ENCODE measurements at regions not wholly inside any gene's neighbourhood (a gene's known extent, or its start where the extent isn't known, plus 50 kb on each side); places are given as distances from the start of the nearest gene placed in this dataset.

DNA sequence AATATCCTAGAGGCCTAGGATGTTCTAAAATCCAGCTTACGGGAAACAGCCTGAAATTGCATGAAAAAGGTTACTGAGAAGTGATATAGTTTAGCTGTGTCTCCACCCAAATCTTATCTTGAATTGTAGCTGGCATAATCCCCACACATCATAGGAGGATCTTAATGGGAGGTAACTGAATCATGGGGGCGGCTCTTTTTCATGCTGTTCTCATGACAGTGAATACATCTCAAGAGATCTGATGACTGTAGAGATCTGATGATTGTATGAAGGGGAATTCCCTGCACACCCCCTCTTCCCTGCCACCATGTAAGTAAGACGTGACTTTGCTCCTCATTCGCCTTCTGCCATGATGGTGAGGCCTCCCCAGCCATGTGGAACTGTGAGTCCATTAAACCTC, 385.6 kb upstream of the ID2 start:
- DNase-seq (ENCODE audit: low spot score) = no peak
- H3K9me3 ChIP-seq (ENCODE audit: control insufficient read depth in 4 of 4, low read length in 3 of 4) = no peaks in the 10 kb centered on the region
- H3K27me3 ChIP-seq (ENCODE audit: control insufficient read depth in 4 of 4, insufficient read depth in 4 of 4, low read length in 3 of 4) = no peaks in the 10 kb centered on the region
- H3K36me3 ChIP-seq (ENCODE audit: control insufficient read depth in 4 of 4, insufficient read depth in 3 of 4, low read depth in 1 of 4, low read length in 3 of 4) = no peaks in the 10 kb centered on the region
- H3K4me1 ChIP-seq (ENCODE audit: control insufficient read depth in 4 of 4, insufficient read depth in 4 of 4, low read length in 3 of 4) = no peaks in the 10 kb centered on the region
- WGBS = 97% methylated on average over 4 of the region's 4 CpGs
- H3K9ac ChIP-seq (ENCODE audit: low read depth in 1 of 2, low read length in 2 of 2) = no peak overlapping the region
- no peak overlapping the region for H3K27ac ChIP-seq (ENCODE audit: low read depth in 1 of 2, low read length in 2 of 2)
- no peak overlapping the region for H3K4me3 ChIP-seq (ENCODE audit: low read depth in 1 of 3, low read length in 3 of 3)
- TF ChIP-seq, protein P1, sequence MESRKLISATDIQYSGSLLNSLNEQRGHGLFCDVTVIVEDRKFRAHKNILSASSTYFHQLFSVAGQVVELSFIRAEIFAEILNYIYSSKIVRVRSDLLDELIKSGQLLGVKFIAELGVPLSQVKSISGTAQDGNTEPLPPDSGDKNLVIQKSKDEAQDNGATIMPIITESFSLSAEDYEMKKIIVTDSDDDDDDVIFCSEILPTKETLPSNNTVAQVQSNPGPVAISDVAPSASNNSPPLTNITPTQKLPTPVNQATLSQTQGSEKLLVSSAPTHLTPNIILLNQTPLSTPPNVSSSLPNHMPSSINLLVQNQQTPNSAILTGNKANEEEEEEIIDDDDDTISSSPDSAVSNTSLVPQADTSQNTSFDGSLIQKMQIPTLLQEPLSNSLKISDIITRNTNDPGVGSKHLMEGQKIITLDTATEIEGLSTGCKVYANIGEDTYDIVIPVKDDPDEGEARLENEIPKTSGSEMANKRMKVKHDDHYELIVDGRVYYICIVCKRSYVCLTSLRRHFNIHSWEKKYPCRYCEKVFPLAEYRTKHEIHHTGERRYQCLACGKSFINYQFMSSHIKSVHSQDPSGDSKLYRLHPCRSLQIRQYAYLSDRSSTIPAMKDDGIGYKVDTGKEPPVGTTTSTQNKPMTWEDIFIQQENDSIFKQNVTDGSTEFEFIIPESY (IDR thresholded peaks at IDR 0.05) = no peak
- TF ChIP-seq RAD21 (IDR thresholded peaks at IDR 0.05) = no peak
- TF ChIP-seq EGR1 (IDR thresholded peaks at IDR 0.05; ENCODE audit: low read depth in 2 of 2) = no peak
- TF ChIP-seq NR2F2 (IDR thresholded peaks at IDR 0.05) = no peak
- TF ChIP-seq HNF4G (IDR thresholded peaks at IDR 0.05) = no peak
- no peak for TF ChIP-seq SP1 (IDR thresholded peaks at IDR 0.05)

- Histone ChIP-seq H3K27ac (ENCODE audit: low read depth in 1 of 2, low read length in 2 of 2) (no peak overlapping the region), H3K4me3 (ENCODE audit: low read depth in 1 of 3, low read length in 3 of 3) (no peak overlapping the region), H3K9me3 (ENCODE audit: control insufficient read depth in 4 of 4, low read length in 3 of 4) (no peaks in the 10 kb centered on the region), H3K4me1 (ENCODE audit: control insufficient read depth in 4 of 4, insufficient read depth in 4 of 4, low read length in 3 of 4) (no peaks in the 10 kb centered on the region), H3K9ac (ENCODE audit: low read depth in 1 of 2, low read length in 2 of 2) (no peak overlapping the region), H3K27me3 (ENCODE audit: control insufficient read depth in 4 of 4, insufficient read depth in 4 of 4, low read length in 3 of 4) (no peaks in the 10 kb centered on the region), H3K36me3 (ENCODE audit: control insufficient read depth in 4 of 4, insufficient read depth in 3 of 4, low read depth in 1 of 4, low read length in 3 of 4) (no peaks in the 10 kb centered on the region)
- WGBS = 96% methylated on average over 8 of the region's 8 CpGs
- DNase-seq (ENCODE audit: low spot score) = no peak
- TF ChIP-seq, protein P2, sequence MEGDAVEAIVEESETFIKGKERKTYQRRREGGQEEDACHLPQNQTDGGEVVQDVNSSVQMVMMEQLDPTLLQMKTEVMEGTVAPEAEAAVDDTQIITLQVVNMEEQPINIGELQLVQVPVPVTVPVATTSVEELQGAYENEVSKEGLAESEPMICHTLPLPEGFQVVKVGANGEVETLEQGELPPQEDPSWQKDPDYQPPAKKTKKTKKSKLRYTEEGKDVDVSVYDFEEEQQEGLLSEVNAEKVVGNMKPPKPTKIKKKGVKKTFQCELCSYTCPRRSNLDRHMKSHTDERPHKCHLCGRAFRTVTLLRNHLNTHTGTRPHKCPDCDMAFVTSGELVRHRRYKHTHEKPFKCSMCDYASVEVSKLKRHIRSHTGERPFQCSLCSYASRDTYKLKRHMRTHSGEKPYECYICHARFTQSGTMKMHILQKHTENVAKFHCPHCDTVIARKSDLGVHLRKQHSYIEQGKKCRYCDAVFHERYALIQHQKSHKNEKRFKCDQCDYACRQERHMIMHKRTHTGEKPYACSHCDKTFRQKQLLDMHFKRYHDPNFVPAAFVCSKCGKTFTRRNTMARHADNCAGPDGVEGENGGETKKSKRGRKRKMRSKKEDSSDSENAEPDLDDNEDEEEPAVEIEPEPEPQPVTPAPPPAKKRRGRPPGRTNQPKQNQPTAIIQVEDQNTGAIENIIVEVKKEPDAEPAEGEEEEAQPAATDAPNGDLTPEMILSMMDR (IDR thresholded peaks at IDR 0.05; ENCODE audit: low read depth, low read length, missing input control) = no peak
- TF ChIP-seq HNF4G (IDR thresholded peaks at IDR 0.05) = no peak
- no peak for TF ChIP-seq HNF4A (conservative IDR thresholded peaks at IDR 0.05)
- TF ChIP-seq, protein P3, sequence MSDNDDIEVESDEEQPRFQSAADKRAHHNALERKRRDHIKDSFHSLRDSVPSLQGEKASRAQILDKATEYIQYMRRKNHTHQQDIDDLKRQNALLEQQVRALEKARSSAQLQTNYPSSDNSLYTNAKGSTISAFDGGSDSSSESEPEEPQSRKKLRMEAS (IDR thresholded peaks at IDR 0.05) = no peak
- TF ChIP-seq YY1 (IDR thresholded peaks at IDR 0.05) = no peak
- TF ChIP-seq TAF1 (conservative IDR thresholded peaks at IDR 0.05) = no peak
Measured at GRCh38 chr2:8297376-8298231, 384.3 kb upstream of the ID2 start.

DNA sequence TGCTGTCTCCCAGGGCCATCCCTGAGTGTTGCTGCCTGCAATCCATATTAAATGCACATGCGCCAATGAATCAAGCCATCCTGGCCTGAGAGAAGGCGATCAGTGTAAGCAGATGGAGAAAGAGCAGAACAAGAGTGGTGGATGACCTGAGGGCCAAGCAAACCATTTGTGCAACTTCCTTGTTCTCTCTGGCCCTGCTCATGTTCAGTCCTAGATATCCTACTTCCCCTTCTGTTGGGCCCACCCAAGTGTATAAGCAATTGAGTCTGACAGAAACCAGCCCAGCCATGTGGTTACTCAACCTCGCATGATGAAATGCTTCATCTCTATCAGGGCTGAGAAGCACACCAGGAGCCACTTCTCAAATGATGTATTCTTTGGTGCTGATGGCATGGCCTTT, 383.1 kb upstream of the ID2 start:
- Histone ChIP-seq H3K9ac (ENCODE audit: low read depth in 1 of 2, low read length in 2 of 2) (no peak overlapping the region), H3K27ac (ENCODE audit: low read depth in 1 of 2, low read length in 2 of 2) (no peak overlapping the region), H3K27me3 (ENCODE audit: control insufficient read depth in 4 of 4, insufficient read depth in 4 of 4, low read length in 3 of 4) (no peaks in the 10 kb centered on the region), H3K36me3 (ENCODE audit: control insufficient read depth in 4 of 4, insufficient read depth in 3 of 4, low read depth in 1 of 4, low read length in 3 of 4) (no peaks in the 10 kb centered on the region), H3K4me3 (ENCODE audit: low read depth in 1 of 3, low read length in 3 of 3) (no peak overlapping the region), H3K9me3 (ENCODE audit: control insufficient read depth in 4 of 4, low read length in 3 of 4) (no peaks in the 10 kb centered on the region), H3K4me1 (ENCODE audit: control insufficient read depth in 4 of 4, insufficient read depth in 4 of 4, low read length in 3 of 4) (no peaks in the 10 kb centered on the region)
- no peak for TF ChIP-seq FOXA2 (IDR thresholded peaks at IDR 0.05)
- TF ChIP-seq HNF4A (conservative IDR thresholded peaks at IDR 0.05) = no peak
- TF ChIP-seq TAF1 (conservative IDR thresholded peaks at IDR 0.05) = no peak
- TF ChIP-seq, protein P3 (IDR thresholded peaks at IDR 0.05) = peak; percentile 24
- TF ChIP-seq GABPA (IDR thresholded peaks at IDR 0.05 in 1 of 2, conservative IDR thresholded peaks at IDR 0.05 in 1 of 2) = no peak
- no peak for TF ChIP-seq RXRA (IDR thresholded peaks at IDR 0.05)
- TF ChIP-seq RAD21 (IDR thresholded peaks at IDR 0.05) = peak in 1 of 2 donors; percentile 16
- TF ChIP-seq JUND (IDR thresholded peaks at IDR 0.05) = no peak
- TF ChIP-seq, protein P2 (IDR thresholded peaks at IDR 0.05; ENCODE audit: low read depth, low read length, missing input control) = no peak
- no peak for TF ChIP-seq HNF4G (IDR thresholded peaks at IDR 0.05)
- TF ChIP-seq EGR1 (IDR thresholded peaks at IDR 0.05; ENCODE audit: low read depth in 2 of 2) = no peak
- TF ChIP-seq SP1 (IDR thresholded peaks at IDR 0.05) = no peak
- TF ChIP-seq, protein P1 (IDR thresholded peaks at IDR 0.05) = no peak
- TF ChIP-seq NR2F2 (IDR thresholded peaks at IDR 0.05) = no peak
- TF ChIP-seq FOXA1 (IDR thresholded peaks at IDR 0.05) = no peak
- TF ChIP-seq, protein P4, sequence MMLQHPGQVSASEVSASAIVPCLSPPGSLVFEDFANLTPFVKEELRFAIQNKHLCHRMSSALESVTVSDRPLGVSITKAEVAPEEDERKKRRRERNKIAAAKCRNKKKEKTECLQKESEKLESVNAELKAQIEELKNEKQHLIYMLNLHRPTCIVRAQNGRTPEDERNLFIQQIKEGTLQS (IDR thresholded peaks at IDR 0.05) = no peak
- 90% methylated on average over 3 of the region's 3 CpGs for WGBS
- DNase-seq (ENCODE audit: low spot score) = no peak
